DMS79 treated with DMSO at 0.1 percent for 48 hours (cell line): ENCODE measurements at regions not wholly inside any gene's neighbourhood (a gene's known extent, or its start where the extent isn't known, plus 50 kb on each side); places are given as distances from the start of the nearest gene placed in this dataset.
"Not testable (repeated sequence)": the region's sequence is repeated elsewhere in the genome, so short reads cannot be mapped to it uniquely, and the experiment has no call there.

Source experiments
- DNase-seq: peaks from one replicate; lab custom pipeline; 2025; lab: John Stamatoyannopoulos, UW

GRCh38 chr3:5750874-5751640 is 563.5 kb downstream of the EDEM1 start:
- DNase-seq, result no peak

- no peak for DNase-seq
Observed at GRCh38 chr3:5754602-5755001, 567.1 kb downstream of the EDEM1 start.

- peak; percentile 22 for DNase-seq
Observed at GRCh38 chr3:5756443-5756842, 568.9 kb downstream of the EDEM1 start.

GRCh38 chr3:5757213-5757804 is 569.8 kb downstream of the EDEM1 start:
- DNase-seq, result no peak

GRCh38 chr3:5758699-5759098 is 571.2 kb downstream of the EDEM1 start:
- DNase-seq, result no peak

GRCh38 chr3:5762506-5762905 is 575.0 kb downstream of the EDEM1 start:
- no peak for DNase-seq

GRCh38 chr3:5766848-5767247 is 579.3 kb downstream of the EDEM1 start:
- DNase-seq, result no peak

GRCh38 chr3:5767304-5767703 is 579.8 kb downstream of the EDEM1 start:
- no peak for DNase-seq

GRCh38 chr3:5768281-5768945 is 580.9 kb downstream of the EDEM1 start:
- no peak for DNase-seq

- DNase-seq, result no peak
Observed at GRCh38 chr3:5769825-5770224, 582.3 kb downstream of the EDEM1 start.

GRCh38 chr3:5774337-5774736 is 586.8 kb downstream of the EDEM1 start:
- DNase-seq, result no peak

- DNase-seq, result not testable (repeated sequence)
Observed at GRCh38 chr3:5775100-5775499, 587.6 kb downstream of the EDEM1 start.

- peak; percentile 4 for DNase-seq
Observed at GRCh38 chr3:5784690-5785089, 597.2 kb downstream of the EDEM1 start.

- DNase-seq, result no peak
Observed at GRCh38 chr3:5787861-5788488, 600.5 kb downstream of the EDEM1 start.

GRCh38 chr3:5788496-5788895 is 601.0 kb downstream of the EDEM1 start:
- DNase-seq, result no peak

GRCh38 chr3:5791558-5791957 is 604.1 kb downstream of the EDEM1 start:
- no peak for DNase-seq

GRCh38 chr3:5796541-5796940 is 609.0 kb downstream of the EDEM1 start:
- no peak for DNase-seq

GRCh38 chr3:5798809-5799208 is 611.3 kb downstream of the EDEM1 start:
- DNase-seq, result no peak

GRCh38 chr3:5799398-5799797 is 611.9 kb downstream of the EDEM1 start:
- DNase-seq, result no peak

GRCh38 chr3:5800965-5801364 is 613.5 kb downstream of the EDEM1 start:
- no peak for DNase-seq

- DNase-seq, result no peak
Observed at GRCh38 chr3:5806192-5806591, 618.7 kb downstream of the EDEM1 start.

- no peak for DNase-seq
Observed at GRCh38 chr3:5809586-5810246, 622.2 kb downstream of the EDEM1 start.
